BJ (cell line): ENCODE measurements at regions not wholly inside any gene's neighbourhood (a gene's known extent, or its start where the extent isn't known, plus 50 kb on each side); places are given as distances from the start of the nearest gene placed in this dataset.

ENCODE experiments used
- CTCF ChIA-PET: fragments of 350-600 bp; formaldehyde crosslinking; extraction: SDS; loops from one replicate; lab custom pipeline; 2021; ENCODE audit warnings: antibody characterized with exemption, inconsistent platforms; lab: Yijun Ruan, JAX
- POLR2A ChIA-PET: fragments of 300-600 bp; sonication (Branson Sonifier 250); formaldehyde crosslinking; extraction: SDS; loops from one replicate; lab custom pipeline; 2021; ENCODE audit warnings: antibody characterized with exemption; lab: Charles Lee
- DNase-seq: peaks from one replicate; pipeline ENCODE4 v3.0.0-alpha.2; 2011; ENCODE audit warnings: low read depth
- H3K27me3 ChIP-seq: 2 replicates; pipeline ENCODE4 v1.6.0; 2011; ENCODE audit warnings: low read length; ENCODE audit not compliant: control insufficient read depth, insufficient read depth
- H3K36me3 ChIP-seq: 2 replicates; pipeline ENCODE4 v1.5.1; 2011; ENCODE audit warnings: low read length; ENCODE audit not compliant: control insufficient read depth, insufficient read depth
- H3K4me3 ChIP-seq: 2 replicates; pipeline ENCODE4 v1.5.1; 2011; ENCODE audit warnings: low read depth, mild to moderate bottlenecking, control low read depth, low read length
- TF ChIP-seq, protein P1 (sequence below): IDR thresholded peaks from 2 replicates; pipeline ENCODE4 v1.5.1; 2011; ENCODE audit warnings: low read depth, mild to moderate bottlenecking, control low read depth, inconsistent platforms, low read length, moderate library complexity; ENCODE audit not compliant: insufficient read depth

DNA sequence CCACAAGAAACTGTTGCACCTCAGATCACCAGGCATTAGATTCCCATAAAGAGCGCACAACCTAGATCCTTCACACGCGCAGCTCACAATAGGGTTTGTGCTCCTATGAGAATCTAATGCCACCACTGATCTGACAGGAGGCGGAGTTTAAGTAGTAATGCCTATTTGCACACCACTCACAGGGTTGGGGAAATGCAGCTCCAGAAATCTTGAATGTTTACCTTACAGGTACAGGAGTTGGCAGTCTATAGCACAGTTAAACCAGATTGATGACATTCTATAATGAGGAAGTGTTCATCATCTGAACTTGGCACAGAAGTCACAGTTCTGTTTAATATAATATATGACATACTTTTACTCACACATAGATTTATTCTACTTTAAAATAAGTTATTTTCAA, 732.2 kb upstream of the ZNF608 start:
- ChIA-PET POLR2A (no interaction called here), CTCF (no interaction called here)
- DNase-seq = no peak
- Histone ChIP-seq H3K36me3 (no peaks in the 10 kb centered on the region), H3K27me3 (peaks cover 8% of the 10 kb centered on the region), H3K4me3 (no peak overlapping the region)
- TF ChIP-seq, protein P1, sequence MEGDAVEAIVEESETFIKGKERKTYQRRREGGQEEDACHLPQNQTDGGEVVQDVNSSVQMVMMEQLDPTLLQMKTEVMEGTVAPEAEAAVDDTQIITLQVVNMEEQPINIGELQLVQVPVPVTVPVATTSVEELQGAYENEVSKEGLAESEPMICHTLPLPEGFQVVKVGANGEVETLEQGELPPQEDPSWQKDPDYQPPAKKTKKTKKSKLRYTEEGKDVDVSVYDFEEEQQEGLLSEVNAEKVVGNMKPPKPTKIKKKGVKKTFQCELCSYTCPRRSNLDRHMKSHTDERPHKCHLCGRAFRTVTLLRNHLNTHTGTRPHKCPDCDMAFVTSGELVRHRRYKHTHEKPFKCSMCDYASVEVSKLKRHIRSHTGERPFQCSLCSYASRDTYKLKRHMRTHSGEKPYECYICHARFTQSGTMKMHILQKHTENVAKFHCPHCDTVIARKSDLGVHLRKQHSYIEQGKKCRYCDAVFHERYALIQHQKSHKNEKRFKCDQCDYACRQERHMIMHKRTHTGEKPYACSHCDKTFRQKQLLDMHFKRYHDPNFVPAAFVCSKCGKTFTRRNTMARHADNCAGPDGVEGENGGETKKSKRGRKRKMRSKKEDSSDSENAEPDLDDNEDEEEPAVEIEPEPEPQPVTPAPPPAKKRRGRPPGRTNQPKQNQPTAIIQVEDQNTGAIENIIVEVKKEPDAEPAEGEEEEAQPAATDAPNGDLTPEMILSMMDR = no peak

GRCh38 chr5:125480911-125481310, 734.5 kb upstream of the ZNF608 start:
- ChIA-PET CTCF (no interaction called here), POLR2A (no interaction called here)
- no peak for DNase-seq
- H3K4me3 ChIP-seq = no peak overlapping the region
- H3K27me3 ChIP-seq = peaks cover 8% of the 10 kb centered on the region
- no peaks in the 10 kb centered on the region for H3K36me3 ChIP-seq
- TF ChIP-seq, protein P1 = no peak

GRCh38 chr5:125481506-125482465, 735.3 kb upstream of the ZNF608 start:
- ChIA-PET CTCF (no interaction called here), POLR2A (interaction anchor here (0.7 kb wide), 1 partner anchor 1811 kb away, joined by 5 read pairs; no protein-coding TSS in a partner anchor)
- no peaks in the 10 kb centered on the region for H3K36me3 ChIP-seq
- peaks cover 8% of the 10 kb centered on the region for H3K27me3 ChIP-seq
- DNase-seq = no peak
- no peak overlapping the region for H3K4me3 ChIP-seq
- TF ChIP-seq, protein P1 = no peak

- DNase-seq = no peak
- CTCF ChIA-PET = no interaction called here
- TF ChIP-seq, protein P1 = no peak
- Histone ChIP-seq H3K36me3 (no peaks in the 10 kb centered on the region), H3K4me3 (no peak overlapping the region), H3K27me3 (peaks cover 6% of the 10 kb centered on the region)
- POLR2A ChIA-PET = no interaction called here
Observed at GRCh38 chr5:125483609-125484008, 737.2 kb upstream of the ZNF608 start.

GRCh38 chr5:125484272-125484741, 737.9 kb upstream of the ZNF608 start:
- no peak overlapping the region for H3K4me3 ChIP-seq
- H3K27me3 ChIP-seq = peaks cover 9% of the 10 kb centered on the region
- CTCF ChIA-PET = no interaction called here
- TF ChIP-seq, protein P1 = no peak
- H3K36me3 ChIP-seq = no peaks in the 10 kb centered on the region
- POLR2A ChIA-PET = interaction anchor here (0.5 kb wide), 1 partner anchor 326 kb away, joined by 3 read pairs; no protein-coding TSS in a partner anchor
- no peak for DNase-seq
